ENCODE measurements at regions not wholly inside any gene's neighbourhood (a gene's known extent, or its start where the extent isn't known, plus 50 kb on each side); places are given as distances from the start of the nearest gene placed in this dataset.

GRCh38 chr6:153623496-153623895 is 415.5 kb upstream of the OPRM1 start:
- Mint-ChIP-seq H3K27me3 (ENCODE audit: insufficient read depth, unreplicated experiment) (no peaks in the 10 kb centered on the region), H3K36me3 (ENCODE audit: insufficient read depth, unreplicated experiment) (no peaks in the 10 kb centered on the region), H3K4me3 (ENCODE audit: unreplicated experiment) (no peak overlapping the region), H3K27ac (ENCODE audit: low read depth, unreplicated experiment) (no peak overlapping the region), H3K4me1 (ENCODE audit: insufficient read depth, unreplicated experiment) (peaks cover 14% of the 10 kb centered on the region), H3K9me3 (ENCODE audit: unreplicated experiment) (peaks cover 7% of the 10 kb centered on the region)
- ChIA-PET CTCF (interaction anchor here (0.6 kb wide), 1 partner anchor 928 kb away, joined by 3 read pairs; no protein-coding TSS in a partner anchor), POLR2A (no interaction called here)
- BruUV-seq (replicated peaks) = no TSS peak
- no peak for TF ChIP-seq CTCF (IDR thresholded peaks at IDR 0.05; ENCODE audit: unreplicated experiment)
- DNase-seq (ENCODE audit: unreplicated experiment) = no peak
- intact Hi-C loops (cut with micrococcal nuclease) = no loop called here

GRCh38 chr6:153621491-153621890 is 417.5 kb upstream of the OPRM1 start:
- Mint-ChIP-seq H3K4me1 (ENCODE audit: insufficient read depth, unreplicated experiment) (peaks cover 14% of the 10 kb centered on the region), H3K27ac (ENCODE audit: low read depth, unreplicated experiment) (no peak overlapping the region), H3K4me3 (ENCODE audit: unreplicated experiment) (no peak overlapping the region), H3K36me3 (ENCODE audit: insufficient read depth, unreplicated experiment) (no peaks in the 10 kb centered on the region), H3K27me3 (ENCODE audit: insufficient read depth, unreplicated experiment) (no peaks in the 10 kb centered on the region), H3K9me3 (ENCODE audit: unreplicated experiment) (peaks cover 7% of the 10 kb centered on the region)
- ChIA-PET CTCF (no interaction called here), POLR2A (no interaction called here)
- no peak for DNase-seq (ENCODE audit: unreplicated experiment)
- no TSS peak for BruUV-seq (replicated peaks)
- no peak for TF ChIP-seq CTCF (IDR thresholded peaks at IDR 0.05; ENCODE audit: unreplicated experiment)
- intact Hi-C loops (cut with micrococcal nuclease) = no loop called here

GRCh38 chr6:153621070-153621469 is 418.0 kb upstream of the OPRM1 start:
- H3K4me1 Mint-ChIP-seq (ENCODE audit: insufficient read depth, unreplicated experiment) = peaks cover 14% of the 10 kb centered on the region
- POLR2A ChIA-PET = no interaction called here
- H3K9me3 Mint-ChIP-seq (ENCODE audit: unreplicated experiment) = peaks cover 7% of the 10 kb centered on the region
- DNase-seq (ENCODE audit: unreplicated experiment) = no peak
- no peak overlapping the region for H3K27ac Mint-ChIP-seq (ENCODE audit: low read depth, unreplicated experiment)
- H3K4me3 Mint-ChIP-seq (ENCODE audit: unreplicated experiment) = no peak overlapping the region
- H3K36me3 Mint-ChIP-seq (ENCODE audit: insufficient read depth, unreplicated experiment) = no peaks in the 10 kb centered on the region
- no TSS peak for BruUV-seq (replicated peaks)
- CTCF ChIA-PET = no interaction called here
- H3K27me3 Mint-ChIP-seq (ENCODE audit: insufficient read depth, unreplicated experiment) = no peaks in the 10 kb centered on the region
- TF ChIP-seq CTCF (IDR thresholded peaks at IDR 0.05; ENCODE audit: unreplicated experiment) = no peak
- intact Hi-C loops (cut with micrococcal nuclease) = no loop called here

GRCh38 chr6:153618371-153619322 is 420.4 kb upstream of the OPRM1 start:
- Mint-ChIP-seq H3K4me1 (ENCODE audit: insufficient read depth, unreplicated experiment) (no peaks in the 10 kb centered on the region), H3K27me3 (ENCODE audit: insufficient read depth, unreplicated experiment) (no peaks in the 10 kb centered on the region), H3K4me3 (ENCODE audit: unreplicated experiment) (no peak overlapping the region), H3K9me3 (ENCODE audit: unreplicated experiment) (no peaks in the 10 kb centered on the region), H3K27ac (ENCODE audit: low read depth, unreplicated experiment) (no peak overlapping the region), H3K36me3 (ENCODE audit: insufficient read depth, unreplicated experiment) (no peaks in the 10 kb centered on the region)
- no peak for TF ChIP-seq CTCF (IDR thresholded peaks at IDR 0.05; ENCODE audit: unreplicated experiment)
- no peak for DNase-seq (ENCODE audit: unreplicated experiment)
- ChIA-PET POLR2A (no interaction called here), CTCF (no interaction called here)
- intact Hi-C loops (cut with micrococcal nuclease) = no loop called here
- no TSS peak for BruUV-seq (replicated peaks)

Data from MCF 10A (cell line).